H9 (cell line): ENCODE measurements at regions not wholly inside any gene's neighbourhood (a gene's known extent, or its start where the extent isn't known, plus 50 kb on each side); places are given as distances from the start of the nearest gene placed in this dataset.

Experiments used
- DNase-seq: peaks from one replicate; pipeline ENCODE4 v3.0.0-alpha.2; 2017
- H2AFZ ChIP-seq: one replicate; pipeline ENCODE4 v1.6.1; 2013; ENCODE audit warnings: mild to moderate bottlenecking, low read length, control low read depth, moderate library complexity
- H2AK5ac ChIP-seq: 2 replicates; pipeline ENCODE4 v1.6.1; 2013; ENCODE audit warnings: low read length, control low read depth, mixed read lengths; ENCODE audit not compliant: insufficient read length
- H2BK120ac ChIP-seq: one replicate; pipeline ENCODE4 v1.6.1; 2013; ENCODE audit warnings: low read depth, mild to moderate bottlenecking, low read length, control low read depth, inconsistent platforms; ENCODE audit not compliant: poor library complexity, severe bottlenecking
- H2BK12ac ChIP-seq: 2 replicates; pipeline ENCODE4 v1.6.1; 2013; ENCODE audit warnings: low read length, control low read depth, mixed read lengths, low read depth; ENCODE audit not compliant: insufficient read length
- H2BK15ac ChIP-seq: 2 replicates; pipeline ENCODE4 v1.6.1; 2013; ENCODE audit warnings: low read depth, low read length, control low read depth
- H2BK20ac ChIP-seq: one replicate; pipeline ENCODE4 v1.6.1; 2013; ENCODE audit warnings: low read depth, mild to moderate bottlenecking, low read length, control low read depth, inconsistent platforms; ENCODE audit not compliant: poor library complexity, severe bottlenecking
- H2BK5ac ChIP-seq: 2 replicates; pipeline ENCODE4 v1.6.1; 2013; ENCODE audit warnings: low read length, control low read depth, mixed read lengths; ENCODE audit not compliant: insufficient read length
- H3K14ac ChIP-seq: 2 replicates; pipeline ENCODE4 v1.6.1; 2013; ENCODE audit warnings: low read length, control low read depth; ENCODE audit not compliant: insufficient read depth
- H3K18ac ChIP-seq: 2 replicates; pipeline ENCODE4 v1.6.1; 2013; ENCODE audit warnings: low read depth, mild to moderate bottlenecking, mixed read lengths, low read length, control low read depth; ENCODE audit not compliant: insufficient read length
- H3K23ac ChIP-seq: 2 replicates; pipeline ENCODE4 v1.6.1; 2013; ENCODE audit warnings: low read length, control low read depth, mixed read lengths, low read depth; ENCODE audit not compliant: insufficient read length
- H3K23me2 ChIP-seq: 2 replicates; pipeline ENCODE4 v1.6.1; 2013; ENCODE audit warnings: low read depth, mild to moderate bottlenecking, mixed read lengths, low read length, control low read depth; ENCODE audit not compliant: insufficient read length, poor library complexity, severe bottlenecking
- H3K27ac ChIP-seq: 2 replicates; pipeline ENCODE4 v1.5.1; 2013; ENCODE audit warnings: low read length, control low read depth, mixed read lengths, low read depth; ENCODE audit not compliant: insufficient read length
- H3K27me3 ChIP-seq: 2 replicates; pipeline ENCODE4 v1.6.1; 2013; ENCODE audit warnings: low read length, control low read depth, inconsistent platforms; ENCODE audit not compliant: insufficient read depth
- H3K4ac ChIP-seq: 2 replicates; pipeline ENCODE4 v1.6.1; 2013; ENCODE audit warnings: low read depth, mild to moderate bottlenecking, control low read depth, inconsistent platforms, low read length, moderate library complexity
- H3K4me1 ChIP-seq: 2 replicates; pipeline ENCODE4 v1.6.1; 2013; ENCODE audit warnings: low read length, control low read depth, inconsistent platforms; ENCODE audit not compliant: insufficient read depth
- H3K4me2 ChIP-seq: 2 replicates; pipeline ENCODE4 v1.6.1; 2013; ENCODE audit warnings: low read length, control low read depth, mixed read lengths; ENCODE audit not compliant: insufficient read length, insufficient read depth
- H3K56ac ChIP-seq: 2 replicates; pipeline ENCODE4 v1.6.1; 2013; ENCODE audit warnings: low read depth, mild to moderate bottlenecking, mixed read lengths, low read length, control low read depth; ENCODE audit not compliant: insufficient read length
- H3K79me1 ChIP-seq: 2 replicates; pipeline ENCODE4 v1.6.1; 2013; ENCODE audit warnings: low read depth, mild to moderate bottlenecking, moderate library complexity, low read length, control low read depth, inconsistent platforms; ENCODE audit not compliant: insufficient read depth, poor library complexity, severe bottlenecking
- H3K79me2 ChIP-seq: 2 replicates; pipeline ENCODE4 v1.6.1; 2013; ENCODE audit warnings: low read length, control low read depth, inconsistent platforms; ENCODE audit not compliant: insufficient read depth
- H3K9ac ChIP-seq: 2 replicates; pipeline ENCODE4 v1.6.1; 2013; ENCODE audit warnings: low read length, control low read depth, mixed read lengths; ENCODE audit not compliant: insufficient read length; ENCODE audit errors: extremely low read depth
- H3K9me3 ChIP-seq: one replicate; pipeline ENCODE4 v1.6.1; 2013; ENCODE audit warnings: low read depth, low read length, inconsistent platforms; ENCODE audit not compliant: control insufficient read depth
- H3T11ph ChIP-seq: one replicate; pipeline ENCODE4 v1.6.1; 2013; ENCODE audit warnings: mild to moderate bottlenecking, low read length, control low read depth, inconsistent platforms
- H4K20me1 ChIP-seq: one replicate; pipeline ENCODE4 v1.6.1; 2013; ENCODE audit not compliant: control insufficient read depth, insufficient read length, insufficient read depth
- H4K5ac ChIP-seq: 2 replicates; pipeline ENCODE4 v1.6.1; 2013; ENCODE audit warnings: low read depth, mild to moderate bottlenecking, mixed read lengths, low read length, control low read depth; ENCODE audit not compliant: insufficient read length
- H4K8ac ChIP-seq: replicated peaks from 2 replicates; pipeline ENCODE4 v1.6.1; 2013; ENCODE audit warnings: low read length, control low read depth, mixed read lengths, low read depth; ENCODE audit not compliant: insufficient read length
- H4K91ac ChIP-seq: 2 replicates; pipeline ENCODE4 v1.6.1; 2013; ENCODE audit warnings: low read depth, mild to moderate bottlenecking, moderate library complexity, mixed read lengths, low read length, control low read depth; ENCODE audit not compliant: insufficient read length
- H3K27ac Mint-ChIP-seq, 3 experiments: 2 replicates in 2 of 3; 3 replicates in 1 of 3; pipeline ENCODE4 v1.8.0; 2020 to 2021; ENCODE audit warnings: mixed read lengths in 3 of 3, mild to moderate bottlenecking in 1 of 3, moderate library complexity in 1 of 3
- H3K27me3 Mint-ChIP-seq: 2 replicates; pipeline ENCODE4 v1.8.0; 2021; ENCODE audit warnings: low read depth, mild to moderate bottlenecking, moderate library complexity, mixed read lengths
- H3K36me3 Mint-ChIP-seq, 3 experiments: 2 replicates in 2 of 3; 3 replicates in 1 of 3; pipeline ENCODE4 v1.8.0; 2020 to 2021; ENCODE audit warnings: low read depth in 3 of 3, mixed read lengths in 3 of 3; ENCODE audit not compliant: insufficient read depth in 1 of 3
- H3K4me1 Mint-ChIP-seq, 2 experiments: 2 replicates each; pipeline ENCODE4 v1.8.0; 2020; ENCODE audit warnings: mixed read lengths in 2 of 2
- H3K4me3 Mint-ChIP-seq, 2 experiments: 2 replicates in 1 of 2; 3 replicates in 1 of 2; pipeline ENCODE4 v1.8.0; 2020 to 2021; ENCODE audit warnings: mild to moderate bottlenecking in 2 of 2, mixed read lengths in 2 of 2, moderate library complexity in 1 of 2
- H3K9me3 Mint-ChIP-seq, 2 experiments: 2 replicates in 1 of 2; 3 replicates in 1 of 2; pipeline ENCODE4 v1.8.0; 2020; ENCODE audit warnings: mild to moderate bottlenecking in 2 of 2, mixed read lengths in 2 of 2, moderate library complexity in 1 of 2
- CTCF ChIP-seq: fragments of 200-600 bp; sonication (generic); conservative IDR thresholded peaks from 3 replicates; pipeline ENCODE4 v1.8.0; 2021; ENCODE audit warnings: antibody characterized with exemption, mild to moderate bottlenecking
- WGBS: extraction: QIAGEN DNeasy Blood & Tissue Kit; methylation state at CpG from one replicate; pipeline ENCODE4 v1.1.7; 2013; ENCODE audit warnings: missing lambda C conversion rate, low lambda C conversion rate, mixed read lengths; ENCODE audit not compliant: insufficient read length; ENCODE audit errors: extremely low coverage; 5-methylcytosine and 5-hydroxymethylcytosine counted together

- Mint-ChIP-seq H3K27me3 (no peaks in the 10 kb centered on the region), H3K27ac (no peak overlapping the region), H3K9me3 (no peaks in the 10 kb centered on the region), H3K4me3 (no peak overlapping the region), H3K36me3 (no peaks in the 10 kb centered on the region), H3K4me1 (peaks cover 2 to 4% of the 10 kb centered on the region in 2 experiments; a peak in 2 of 4 replicates)
- no peak overlapping the region for H2BK5ac ChIP-seq
- DNase-seq = no peak
- no peak overlapping the region for H4K5ac ChIP-seq
- H2BK20ac ChIP-seq = no peak overlapping the region
- H2BK120ac ChIP-seq = no peak overlapping the region
- H3K27me3 ChIP-seq = no peaks in the 10 kb centered on the region
- H3K27ac ChIP-seq = no peak overlapping the region
- TF ChIP-seq CTCF = no peak
- H3K4me1 ChIP-seq = no peaks in the 10 kb centered on the region
- no peak overlapping the region for H4K91ac ChIP-seq
- WGBS = no CpG with 5 or more reads among the region's 6 CpGs
- no peaks in the 10 kb centered on the region for H3K79me2 ChIP-seq
- H3K18ac ChIP-seq = no peak overlapping the region
- no peak overlapping the region for H3K14ac ChIP-seq
- H4K20me1 ChIP-seq = no peaks in the 10 kb centered on the region
- H2AK5ac ChIP-seq = no peak overlapping the region
- H4K8ac ChIP-seq = no peak overlapping the region
- H3K9ac ChIP-seq = no peak overlapping the region
- no peak overlapping the region for H3K56ac ChIP-seq
- H2BK15ac ChIP-seq = no peak overlapping the region; the same call in 1 of the 2 replicates
- no peaks in the 10 kb centered on the region for H3K9me3 ChIP-seq
- no peak overlapping the region for H3T11ph ChIP-seq
- H3K23ac ChIP-seq = no peak overlapping the region
- no peaks in the 10 kb centered on the region for H3K23me2 ChIP-seq
- no peak overlapping the region for H2BK12ac ChIP-seq
- no peak overlapping the region for H3K4me2 ChIP-seq
- no peak overlapping the region for H2AFZ ChIP-seq
- H3K79me1 ChIP-seq = no peaks in the 10 kb centered on the region
- H3K4ac ChIP-seq = no peak overlapping the region
Measured at GRCh38 chr1:221468546-221468945, 273.3 kb downstream of the DUSP10 start.
